Karpas-422 (cell line): ENCODE measurements at regions not wholly inside any gene's neighbourhood (a gene's known extent, or its start where the extent isn't known, plus 50 kb on each side); places are given as distances from the start of the nearest gene placed in this dataset.

ENCODE experiments used
- DNase-seq: peaks from one replicate; pipeline ENCODE4 v3.0.0-alpha.2; 2015
- H2AFZ ChIP-seq: fragments of 200-600 bp; sonication (generic); 2 replicates; pipeline ENCODE4 v1.6.1; 2014; ENCODE audit warnings: antibody characterized with exemption, low read length, mixed read lengths
- H3K27ac ChIP-seq: fragments of 200-600 bp; sonication (generic); 2 replicates; pipeline ENCODE4 v1.5.1; 2014; ENCODE audit warnings: mild to moderate bottlenecking, low read length, moderate library complexity
- H3K27me3 ChIP-seq: fragments of 200-600 bp; sonication (generic); 2 replicates; pipeline ENCODE4 v1.6.1; 2014; ENCODE audit warnings: low read length, mixed read lengths
- H3K36me3 ChIP-seq: fragments of 200-600 bp; sonication (generic); 2 replicates; pipeline ENCODE4 v1.6.1; 2014; ENCODE audit warnings: low read length, mixed read lengths; ENCODE audit not compliant: insufficient read depth
- H3K4me1 ChIP-seq: fragments of 200-600 bp; sonication (generic); 2 replicates; pipeline ENCODE4 v1.6.1; 2014; ENCODE audit warnings: mild to moderate bottlenecking, low read length, mixed read lengths
- H3K4me2 ChIP-seq: fragments of 200-600 bp; sonication (generic); 2 replicates; pipeline ENCODE4 v1.6.1; 2014; ENCODE audit warnings: low read length, low read depth, mild to moderate bottlenecking; ENCODE audit not compliant: poor library complexity, severe bottlenecking
- H3K4me3 ChIP-seq: fragments of 200-600 bp; sonication (generic); 2 replicates; pipeline ENCODE4 v1.5.1; 2014; ENCODE audit warnings: mild to moderate bottlenecking, antibody characterized with exemption, low read length, mixed read lengths
- H3K79me2 ChIP-seq: fragments of 200-600 bp; sonication (generic); 2 replicates; pipeline ENCODE4 v1.6.1; 2014; ENCODE audit warnings: mild to moderate bottlenecking, low read length, mixed read lengths
- H3K9ac ChIP-seq: fragments of 200-600 bp; sonication (generic); 2 replicates; pipeline ENCODE4 v1.6.0; 2014; ENCODE audit warnings: low read length
- H3K9me2 ChIP-seq: fragments of 200-600 bp; sonication (generic), shearing (Covaris generic); replicated peaks from 2 replicates; pipeline ENCODE4 v1.6.0; 2014; ENCODE audit warnings: mild to moderate bottlenecking, low read length, moderate library complexity; ENCODE audit not compliant: insufficient read depth
- H3K9me3 ChIP-seq: fragments of 300-700, 200-600 bp; sonication (generic); 2 replicates; pipeline ENCODE4 v1.6.1; 2014; ENCODE audit warnings: low read length, mixed read lengths
- H4K20me1 ChIP-seq: fragments of 200-600 bp; sonication (generic); 2 replicates; pipeline ENCODE4 v1.6.1; 2014; ENCODE audit warnings: mild to moderate bottlenecking, antibody characterized with exemption, low read length, low read depth; ENCODE audit not compliant: insufficient read depth

- Histone ChIP-seq H3K4me1 (peaks cover 14% of the 10 kb centered on the region), H3K9ac (no peak overlapping the region), H3K9me2 (no peaks in the 10 kb centered on the region), H3K36me3 (no peaks in the 10 kb centered on the region), H3K79me2 (no peaks in the 10 kb centered on the region), H3K4me2 (no peak overlapping the region), H2AFZ (no peak overlapping the region), H3K9me3 (no peaks in the 10 kb centered on the region), H4K20me1 (no peaks in the 10 kb centered on the region), H3K27ac (no peak overlapping the region), H3K4me3 (no peak overlapping the region), H3K27me3 (no peaks in the 10 kb centered on the region)
- DNase-seq = no peak
Observed at GRCh38 chr10:4216726-4217125, 431.7 kb upstream of the KLF6 start.

- no peaks in the 10 kb centered on the region for H3K79me2 ChIP-seq
- no peaks in the 10 kb centered on the region for H3K36me3 ChIP-seq
- H3K9ac ChIP-seq = no peak overlapping the region
- H3K4me3 ChIP-seq = no peak overlapping the region
- no peaks in the 10 kb centered on the region for H3K9me3 ChIP-seq
- H3K9me2 ChIP-seq = no peaks in the 10 kb centered on the region
- H3K4me1 ChIP-seq = peaks cover 11% of the 10 kb centered on the region
- H3K27me3 ChIP-seq = no peaks in the 10 kb centered on the region
- H2AFZ ChIP-seq = no peak overlapping the region
- H3K27ac ChIP-seq = no peak overlapping the region
- H4K20me1 ChIP-seq = no peaks in the 10 kb centered on the region
- DNase-seq = peak; percentile 60
- peak overlapping the region; percentile 10 for H3K4me2 ChIP-seq
Observed at GRCh38 chr10:4215963-4216575, 431.1 kb upstream of the KLF6 start.

GRCh38 chr10:4215485-4215884, 430.5 kb upstream of the KLF6 start:
- Histone ChIP-seq H3K9me2 (no peaks in the 10 kb centered on the region), H3K9ac (no peak overlapping the region), H3K27me3 (no peaks in the 10 kb centered on the region), H3K79me2 (no peaks in the 10 kb centered on the region), H3K4me3 (no peak overlapping the region), H3K4me2 (peak overlapping the region; percentile 10), H3K36me3 (no peaks in the 10 kb centered on the region), H2AFZ (no peak overlapping the region), H3K9me3 (no peaks in the 10 kb centered on the region), H4K20me1 (no peaks in the 10 kb centered on the region), H3K4me1 (peaks cover 11% of the 10 kb centered on the region), H3K27ac (no peak overlapping the region)
- peak; percentile 43 for DNase-seq

- no peak overlapping the region for H3K4me2 ChIP-seq
- H3K4me3 ChIP-seq = no peak overlapping the region
- no peaks in the 10 kb centered on the region for H3K9me3 ChIP-seq
- no peaks in the 10 kb centered on the region for H3K9me2 ChIP-seq
- no peaks in the 10 kb centered on the region for H3K27me3 ChIP-seq
- DNase-seq = no peak
- H3K79me2 ChIP-seq = no peaks in the 10 kb centered on the region
- H4K20me1 ChIP-seq = no peaks in the 10 kb centered on the region
- no peaks in the 10 kb centered on the region for H3K36me3 ChIP-seq
- H3K4me1 ChIP-seq = peaks cover 11% of the 10 kb centered on the region
- no peak overlapping the region for H3K27ac ChIP-seq
- no peak overlapping the region for H2AFZ ChIP-seq
- no peak overlapping the region for H3K9ac ChIP-seq
Observed at GRCh38 chr10:4214908-4215307, 429.9 kb upstream of the KLF6 start.

- H3K9ac ChIP-seq = no peak overlapping the region
- no peaks in the 10 kb centered on the region for H3K9me3 ChIP-seq
Observed at GRCh38 chr10:4213441-4213840, 428.4 kb upstream of the KLF6 start.

GRCh38 chr10:4212111-4212630, 427.2 kb upstream of the KLF6 start:
- Histone ChIP-seq H2AFZ (no peak overlapping the region), H3K9ac (no peak overlapping the region), H3K4me2 (no peak overlapping the region), H3K9me3 (no peaks in the 10 kb centered on the region), H3K4me3 (no peak overlapping the region), H3K27ac (no peak overlapping the region), H3K79me2 (no peaks in the 10 kb centered on the region), H3K36me3 (no peaks in the 10 kb centered on the region), H4K20me1 (no peaks in the 10 kb centered on the region), H3K9me2 (no peaks in the 10 kb centered on the region), H3K4me1 (peaks cover 11% of the 10 kb centered on the region), H3K27me3 (no peaks in the 10 kb centered on the region)
- no peak for DNase-seq

More at GRCh38 chr10:4213441-4213840, 428.4 kb upstream of the KLF6 start:
- no peak for DNase-seq
- Histone ChIP-seq H3K9me2 (no peaks in the 10 kb centered on the region), H2AFZ (no peak overlapping the region), H4K20me1 (no peaks in the 10 kb centered on the region), H3K4me3 (no peak overlapping the region), H3K4me2 (no peak overlapping the region), H3K27me3 (no peaks in the 10 kb centered on the region), H3K27ac (no peak overlapping the region), H3K4me1 (peaks cover 11% of the 10 kb centered on the region), H3K36me3 (no peaks in the 10 kb centered on the region), H3K79me2 (no peaks in the 10 kb centered on the region)

- no peaks in the 10 kb centered on the region for H3K36me3 ChIP-seq
- no peaks in the 10 kb centered on the region for H3K27me3 ChIP-seq
- no peaks in the 10 kb centered on the region for H3K9me3 ChIP-seq
- no peak overlapping the region for H3K27ac ChIP-seq
- no peak overlapping the region for H2AFZ ChIP-seq
- H3K4me3 ChIP-seq = no peak overlapping the region
- no peaks in the 10 kb centered on the region for H4K20me1 ChIP-seq
- H3K9ac ChIP-seq = no peak overlapping the region
- no peaks in the 10 kb centered on the region for H3K79me2 ChIP-seq
- H3K4me2 ChIP-seq = no peak overlapping the region
- no peaks in the 10 kb centered on the region for H3K4me1 ChIP-seq
- DNase-seq = no peak
- H3K9me2 ChIP-seq = no peaks in the 10 kb centered on the region
Observed at GRCh38 chr10:4208499-4208898, 423.5 kb upstream of the KLF6 start.

- Histone ChIP-seq H3K79me2 (no peaks in the 10 kb centered on the region), H3K9ac (no peak overlapping the region), H3K9me3 (no peaks in the 10 kb centered on the region), H3K4me3 (no peak overlapping the region), H3K36me3 (no peaks in the 10 kb centered on the region), H3K9me2 (no peaks in the 10 kb centered on the region), H4K20me1 (no peaks in the 10 kb centered on the region), H3K4me2 (no peak overlapping the region), H2AFZ (no peak overlapping the region), H3K27ac (no peak overlapping the region), H3K27me3 (no peaks in the 10 kb centered on the region), H3K4me1 (no peaks in the 10 kb centered on the region)
- no peak for DNase-seq
Observed at GRCh38 chr10:4205113-4205512, 420.1 kb upstream of the KLF6 start.
